ENCODE measurements at regions not wholly inside any gene's neighbourhood (a gene's known extent, or its start where the extent isn't known, plus 50 kb on each side); places are given as distances from the start of the nearest gene placed in this dataset.

- TF ChIP-seq CTCF (IDR thresholded peaks at IDR 0.05): no peak
- TF ChIP-seq EZH2 (IDR thresholded peaks at IDR 0.05): no peak
- no peak for TF ChIP-seq EZH2phosphoT487 (IDR thresholded peaks at IDR 0.05)
Observed at GRCh38 chr7:22642454-22642853, 84.5 kb upstream of the IL6 start.
